IMR-90 (cell line): ENCODE measurements at regions not wholly inside any gene's neighbourhood (a gene's known extent, or its start where the extent isn't known, plus 50 kb on each side); places are given as distances from the start of the nearest gene placed in this dataset.

Source experiments
- ATAC-seq: fragments of 200-7000 bp; cut with Tn5 transposase; 2 replicates; pipeline ENCODE4 v1.9.1; 2020; ENCODE audit warnings: low read depth, mild to moderate bottlenecking, moderate library complexity
- BruUV-seq: library from RNA; stranded (reverse); fragments of 400-500 nt; replicated peaks from 2 replicates; lab custom pipeline; 2021; lab: Mats Ljungman, UMichigan
- CTCF ChIA-PET: fragments of 300-600 bp; formaldehyde crosslinking; extraction: SDS; loops from one replicate; lab custom pipeline; 2021; ENCODE audit warnings: antibody characterized with exemption; lab: Yijun Ruan, JAX
- POLR2A ChIA-PET: fragments of 300-600 bp; sonication (Branson Sonifier 250); formaldehyde crosslinking; loops from one replicate; lab custom pipeline; 2022; ENCODE audit warnings: antibody characterized with exemption; ENCODE audit not compliant: unreplicated experiment; lab: Charles Lee
- DNase-seq: peaks from one replicate; pipeline ENCODE4 v3.0.0; 2013
- H2AFZ ChIP-seq: replicated peaks from 2 replicates; pipeline ENCODE3; 2013; ENCODE audit warnings: low read length, mild to moderate bottlenecking; ENCODE audit not compliant: poor library complexity
- H2AK5ac ChIP-seq: 2 replicates; pipeline ENCODE4 v1.6.1; 2013; ENCODE audit warnings: low read depth, low read length, inconsistent platforms
- H2AK9ac ChIP-seq: replicated peaks from 2 replicates; pipeline ENCODE3; 2013; ENCODE audit warnings: mild to moderate bottlenecking, low read depth, low read length, moderate library complexity; ENCODE audit not compliant: poor library complexity
- H2BK120ac ChIP-seq: 2 replicates; pipeline ENCODE4 v1.6.1; 2013; ENCODE audit warnings: low read depth, low read length, inconsistent platforms
- H2BK15ac ChIP-seq: 3 replicates; pipeline ENCODE4 v1.6.1; 2013; ENCODE audit warnings: low read depth, low read length, inconsistent platforms
- H2BK20ac ChIP-seq: 2 replicates; pipeline ENCODE4 v1.6.1; 2013; ENCODE audit warnings: low read depth, mild to moderate bottlenecking, inconsistent platforms, low read length, moderate library complexity
- H2BK5ac ChIP-seq: 2 replicates; pipeline ENCODE4 v1.6.1; 2013; ENCODE audit warnings: mild to moderate bottlenecking, low read depth, low read length, inconsistent platforms; ENCODE audit not compliant: poor library complexity, severe bottlenecking
- H3K14ac ChIP-seq: replicated peaks from 2 replicates; pipeline ENCODE4 v1.6.1; 2013; ENCODE audit warnings: low read depth, low read length, inconsistent platforms
- H3K18ac ChIP-seq: 2 replicates; pipeline ENCODE4 v1.6.1; 2013; ENCODE audit warnings: low read depth, low read length, control low read depth
- H3K23ac ChIP-seq: 2 replicates; pipeline ENCODE4 v1.6.1; 2013; ENCODE audit warnings: low read depth, low read length, inconsistent platforms
- H3K27ac ChIP-seq: 2 replicates; pipeline ENCODE4 v1.5.1; 2013; ENCODE audit warnings: mild to moderate bottlenecking, control low read depth, low read length; ENCODE audit not compliant: insufficient read depth
- H3K27me3 ChIP-seq: 2 replicates; pipeline ENCODE4 v1.6.1; 2013; ENCODE audit warnings: low read length; ENCODE audit not compliant: control insufficient read depth, insufficient read depth
- H3K36me3 ChIP-seq: 2 replicates; pipeline ENCODE4 v1.6.1; 2013; ENCODE audit warnings: low read length, mixed read lengths; ENCODE audit not compliant: control insufficient read depth, insufficient read depth
- H3K4ac ChIP-seq: 2 replicates; pipeline ENCODE4 v1.6.1; 2013; ENCODE audit warnings: low read depth, low read length, inconsistent platforms
- H3K4me1 ChIP-seq: 2 replicates; pipeline ENCODE4 v1.6.1; 2013; ENCODE audit warnings: low read length, mixed read lengths; ENCODE audit not compliant: control insufficient read depth, insufficient read depth
- H3K4me2 ChIP-seq: 2 replicates; pipeline ENCODE4 v1.6.1; 2013; ENCODE audit warnings: low read depth, mild to moderate bottlenecking, control low read depth, low read length, moderate library complexity
- H3K4me3 ChIP-seq: 2 replicates; pipeline ENCODE4 v1.5.1; 2013; ENCODE audit warnings: low read depth, mild to moderate bottlenecking, control low read depth, low read length, moderate library complexity; ENCODE audit not compliant: insufficient read depth
- H3K56ac ChIP-seq: 2 replicates; pipeline ENCODE4 v1.6.1; 2013; ENCODE audit warnings: low read length, inconsistent platforms; ENCODE audit not compliant: insufficient read depth; ENCODE audit errors: extremely low read depth
- H3K79me1 ChIP-seq, 2 experiments: 2 replicates each; pipeline ENCODE4 v1.6.1; 2013; ENCODE audit warnings: low read length in 2 of 2, inconsistent platforms in 1 of 2, low read depth in 1 of 2
- H3K9ac ChIP-seq: 2 replicates; pipeline ENCODE4 v1.6.1; 2013; ENCODE audit warnings: low read depth, low read length, control low read depth
- H3K9me1 ChIP-seq: 2 replicates; pipeline ENCODE4 v1.6.1; 2013; ENCODE audit warnings: low read length, inconsistent platforms; ENCODE audit not compliant: insufficient read depth
- H3K9me3 ChIP-seq: 2 replicates; pipeline ENCODE4 v1.6.1; 2013; ENCODE audit warnings: low read length; ENCODE audit not compliant: control insufficient read depth, insufficient read depth
- H4K20me1 ChIP-seq: 2 replicates; pipeline ENCODE4 v1.6.1; 2013; ENCODE audit warnings: low read length, inconsistent platforms; ENCODE audit not compliant: insufficient read depth
- H4K5ac ChIP-seq: 2 replicates; pipeline ENCODE4 v1.6.1; 2013; ENCODE audit warnings: mild to moderate bottlenecking, low read depth, low read length, control low read depth
- H4K8ac ChIP-seq, 2 experiments: 2 replicates each; pipeline ENCODE4 v1.6.1; 2013; ENCODE audit warnings: low read depth in 2 of 2, low read length in 2 of 2, control low read depth in 1 of 2, inconsistent platforms in 1 of 2
- H4K91ac ChIP-seq: 2 replicates; pipeline ENCODE4 v1.6.1; 2013; ENCODE audit warnings: low read depth, low read length, inconsistent platforms; ENCODE audit not compliant: insufficient read depth
- BHLHE40 ChIP-seq: fragments of 150-350 bp; IDR thresholded peaks from 2 replicates; pipeline ENCODE4 v1.6.1; 2016; ENCODE audit warnings: mild to moderate bottlenecking, low read depth, low read length
- CEBPB ChIP-seq: IDR thresholded peaks from 2 replicates; pipeline ENCODE4 v1.6.1; 2012; ENCODE audit warnings: low read depth, low read length, improper control_type of control experiment
- CHD1 ChIP-seq: IDR thresholded peaks from 2 replicates; pipeline ENCODE4 v1.6.1; 2012; ENCODE audit warnings: low read depth, low read length, improper control_type of control experiment
- CTCF ChIP-seq: conservative IDR thresholded peaks from 2 replicates; pipeline ENCODE4 v1.5.1; 2012; ENCODE audit warnings: mild to moderate bottlenecking, low read depth, low read length, improper control_type of control experiment
- NFE2L2 ChIP-seq: fragments of 150-350 bp; IDR thresholded peaks from 2 replicates; pipeline ENCODE4 v1.6.1; 2016; ENCODE audit warnings: low read depth, mild to moderate bottlenecking, low read length
- RFX5 ChIP-seq: IDR thresholded peaks from 2 replicates; pipeline ENCODE4 v1.8.0; 2012; ENCODE audit warnings: low read depth, mild to moderate bottlenecking, low read length, moderate library complexity
- USF2 ChIP-seq: fragments of 150-350 bp; IDR thresholded peaks from 2 replicates; pipeline ENCODE4 v1.6.1; 2017; ENCODE audit warnings: mild to moderate bottlenecking, antibody characterized with exemption, low read length, low read depth
- WGBS, 2 experiments: methylation state at CpG; one replicate each; pipeline versions ENCODE4 v1.1.5 to v1.1.7; 2013; ENCODE audit warnings: missing lambda C conversion rate in 2 of 2; ENCODE audit not compliant: insufficient read length in 1 of 2; ENCODE audit errors: extremely low coverage in 2 of 2; 5-methylcytosine and 5-hydroxymethylcytosine counted together
- dilution Hi-C: fragments of 300-500 bp; cut with HindIII; formaldehyde crosslinking; loops from one replicate; pipeline ENCODE4 v1.14.3; 2018; ENCODE audit warnings: low sequenced_read_pairs; ENCODE audit not compliant: unreplicated experiment
- in situ Hi-C: fragments of 300-500 bp; cut with MboI; formaldehyde crosslinking; loops from 3 replicates; pipeline ENCODE4 v1.14.3; 2019; ENCODE audit warnings: low sequenced_read_pairs, inconsistent platforms, mixed read lengths
- intact Hi-C: fragments of 100-400 bp; cut with micrococcal nuclease; formaldehyde crosslinking; loops from 2 replicates; pipeline ENCODE4 v1.10.0; 2022

DNA sequence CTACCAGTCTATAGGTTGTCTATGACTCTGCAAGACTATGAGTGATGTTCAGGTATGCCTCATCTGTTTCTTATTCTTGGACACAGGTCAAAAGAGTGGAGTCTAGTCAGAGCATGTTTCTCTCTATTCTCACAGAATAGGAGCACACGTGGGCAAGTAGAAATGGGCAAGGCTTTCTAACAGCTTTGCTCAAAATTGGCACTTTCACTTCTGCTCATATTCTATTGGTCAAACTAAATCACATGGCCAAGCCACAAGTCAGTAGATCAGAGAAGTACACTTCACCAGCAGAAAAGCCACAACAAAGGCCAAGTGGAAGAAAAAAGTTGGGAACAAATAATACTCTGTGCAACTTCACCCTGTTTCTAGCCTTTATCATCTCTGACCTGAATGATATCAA lies 354.5 kb upstream of the SYNCRIP start:
- no CpG with 5 or more reads among the region's 1 CpG for WGBS, 2 experiments
- no peak for TF ChIP-seq CEBPB
- no peak for TF ChIP-seq BHLHE40
- no peak for TF ChIP-seq RFX5
- no peak for TF ChIP-seq USF2
- TF ChIP-seq CTCF = no peak
- no peak for TF ChIP-seq NFE2L2
- no peak for TF ChIP-seq CHD1
- no peak overlapping the region for H2BK15ac ChIP-seq
- H3K4me3 ChIP-seq = no peak overlapping the region
- POLR2A ChIA-PET = no interaction called here
- H3K4me2 ChIP-seq = no peak overlapping the region
- H3K4me1 ChIP-seq = no peaks in the 10 kb centered on the region
- H3K4ac ChIP-seq = no peak overlapping the region
- H2AK9ac ChIP-seq = no peak overlapping the region
- no peak for DNase-seq
- no peak overlapping the region for H2BK120ac ChIP-seq
- no TSS peak for BruUV-seq
- no peaks in the 10 kb centered on the region for H3K9me1 ChIP-seq
- H3K27me3 ChIP-seq = no peaks in the 10 kb centered on the region
- intact Hi-C loops = no loop called here
- CTCF ChIA-PET = no interaction called here
- no peaks in the 10 kb centered on the region for H3K36me3 ChIP-seq
- no peak overlapping the region for H3K27ac ChIP-seq
- no peak overlapping the region for H2AK5ac ChIP-seq
- H3K56ac ChIP-seq = no peak overlapping the region
- no peak overlapping the region for H4K91ac ChIP-seq
- H4K20me1 ChIP-seq = no peaks in the 10 kb centered on the region
- no peaks in the 10 kb centered on the region for H3K9me3 ChIP-seq
- H4K5ac ChIP-seq = no peak overlapping the region
- H2BK20ac ChIP-seq = no peak overlapping the region
- no peak for ATAC-seq
- H3K79me1 ChIP-seq = no peaks in the 10 kb centered on the region
- H3K14ac ChIP-seq = no peak overlapping the region
- H3K18ac ChIP-seq = no peak overlapping the region
- H2AFZ ChIP-seq = no peak overlapping the region
- no peak overlapping the region for H4K8ac ChIP-seq
- in situ Hi-C loops = no loop called here
- H3K9ac ChIP-seq = no peak overlapping the region
- H3K23ac ChIP-seq = no peak overlapping the region
- H2BK5ac ChIP-seq = no peak overlapping the region
- dilution Hi-C loops = no loop called here
